SKM-1 treated with dmso at 0.1 percent for 144 hours (cell line): ENCODE measurements at regions not wholly inside any gene's neighbourhood (a gene's known extent, or its start where the extent isn't known, plus 50 kb on each side); places are given as distances from the start of the nearest gene placed in this dataset.

Experiments used
- DNase-seq: peaks from one replicate; lab custom pipeline; 2025; ENCODE audit not compliant: unreplicated experiment; lab: John Stamatoyannopoulos, UW

DNA sequence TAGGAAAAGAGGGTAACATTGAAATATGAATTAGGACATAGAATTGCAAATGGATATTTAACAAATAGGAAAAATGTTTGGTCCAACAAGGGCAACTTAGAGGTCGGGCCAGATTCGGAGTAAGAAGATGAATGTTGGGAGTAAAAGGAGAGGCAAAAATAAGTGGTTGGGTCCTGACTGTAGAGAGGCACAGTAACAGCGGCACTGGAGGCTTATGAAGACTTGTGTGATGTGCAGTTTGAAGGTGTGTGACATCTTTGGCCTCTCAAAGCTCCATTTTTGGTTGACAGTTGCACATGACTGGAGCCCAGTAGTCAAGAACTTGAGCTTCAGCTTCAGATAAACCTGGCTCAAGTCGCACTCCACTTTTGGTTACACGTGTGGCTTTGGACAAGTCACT lies 109.9 kb upstream of the PAXBP1 start:
- DNase-seq = no peak

DNA sequence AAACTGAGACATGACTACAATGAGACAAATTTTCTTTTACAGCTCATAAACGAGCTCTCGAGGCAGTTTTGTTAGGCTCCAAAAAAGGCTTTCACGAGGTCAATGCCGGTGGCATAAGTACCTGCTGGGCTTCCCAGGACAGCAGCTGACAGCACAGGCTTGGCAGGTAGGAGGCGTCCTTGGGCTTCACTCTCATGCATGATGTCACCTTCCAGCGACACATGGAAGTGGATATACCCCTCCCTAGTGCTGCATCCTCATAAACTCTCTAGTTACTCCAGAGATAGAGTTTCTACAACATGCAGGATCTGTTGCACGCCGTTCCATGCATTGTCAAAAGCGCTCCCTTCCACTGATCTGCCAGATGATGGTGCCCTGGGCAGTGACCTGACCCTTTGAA lies 112.5 kb upstream of the PAXBP1 start:
- no peak for DNase-seq

DNA sequence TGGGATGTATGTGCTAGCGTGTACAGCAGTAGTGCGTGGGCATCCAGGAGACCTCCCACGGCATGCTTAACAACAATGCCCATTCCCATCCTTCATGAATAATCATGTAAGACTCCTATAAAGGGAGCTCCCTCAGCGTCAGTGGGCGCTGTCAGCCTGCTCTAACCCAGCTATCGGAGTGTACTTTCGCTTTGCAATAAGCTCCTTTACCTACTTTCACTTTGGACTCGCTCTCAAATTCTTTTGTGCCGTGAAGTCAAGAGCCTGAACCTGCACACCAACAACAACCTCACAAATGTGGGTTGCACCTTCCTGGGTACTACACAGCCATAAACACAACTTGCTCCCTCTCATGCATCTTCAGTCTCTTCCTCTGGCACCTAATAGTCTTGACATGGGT lies 114.8 kb upstream of the PAXBP1 start:
- no peak for DNase-seq

DNA sequence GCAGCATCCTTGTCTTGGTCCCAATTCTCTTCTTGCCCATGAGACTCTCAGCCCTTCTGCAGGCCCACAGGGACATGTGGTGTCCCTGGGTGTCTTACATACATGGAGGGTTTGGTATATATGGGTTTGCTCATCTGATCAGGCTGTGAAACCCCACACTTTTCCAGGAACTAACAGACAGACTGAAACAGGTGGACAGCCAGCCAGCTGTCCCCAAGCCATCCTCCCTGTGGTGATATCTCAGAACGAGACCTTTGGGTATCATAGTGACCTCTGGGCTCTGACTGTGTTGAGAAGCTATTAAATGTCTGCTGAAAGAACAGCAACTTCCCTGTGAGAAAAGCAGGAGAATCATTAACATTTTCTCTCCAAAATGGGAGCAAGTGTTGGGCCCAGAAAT lies 115.5 kb upstream of the PAXBP1 start:
- DNase-seq = no peak

DNA sequence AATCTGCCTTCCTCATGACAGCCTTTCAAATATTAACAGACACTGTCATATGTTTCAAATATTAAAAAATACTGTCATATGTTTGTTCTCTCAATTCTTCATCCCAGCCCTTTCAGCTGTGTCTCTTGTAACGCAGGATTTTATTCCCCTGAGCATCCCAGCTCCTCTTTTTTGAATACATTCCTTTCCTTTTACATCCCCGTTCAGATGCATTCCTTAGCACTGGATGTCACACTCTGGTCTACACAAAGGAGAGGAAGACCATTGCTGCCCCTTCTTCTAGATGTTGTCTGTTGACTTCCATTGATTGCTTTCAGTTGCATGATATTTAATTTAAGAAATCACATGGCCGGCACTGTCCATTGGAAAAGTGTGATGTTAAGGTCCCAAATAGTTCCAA lies 117.4 kb upstream of the PAXBP1 start:
- no peak for DNase-seq

DNA sequence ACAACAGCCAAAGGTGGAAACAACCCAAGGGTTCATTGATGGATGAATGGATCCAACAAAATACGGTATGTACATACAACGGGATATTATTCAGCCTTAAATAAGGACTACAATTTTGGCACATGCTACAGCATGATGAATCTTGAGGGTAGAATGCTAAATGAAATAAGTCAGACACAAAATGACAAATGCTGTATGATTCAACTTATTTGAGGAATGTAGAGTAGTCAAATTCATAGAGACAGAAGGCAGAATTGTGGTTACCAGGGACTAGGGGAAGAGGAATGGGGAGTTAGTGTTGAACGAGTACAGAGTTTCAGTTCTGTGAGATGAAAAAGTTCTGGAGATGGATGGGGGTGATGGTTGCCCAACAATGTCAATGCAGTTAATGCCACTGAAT lies 118.0 kb upstream of the PAXBP1 start:
- no peak for DNase-seq

DNA sequence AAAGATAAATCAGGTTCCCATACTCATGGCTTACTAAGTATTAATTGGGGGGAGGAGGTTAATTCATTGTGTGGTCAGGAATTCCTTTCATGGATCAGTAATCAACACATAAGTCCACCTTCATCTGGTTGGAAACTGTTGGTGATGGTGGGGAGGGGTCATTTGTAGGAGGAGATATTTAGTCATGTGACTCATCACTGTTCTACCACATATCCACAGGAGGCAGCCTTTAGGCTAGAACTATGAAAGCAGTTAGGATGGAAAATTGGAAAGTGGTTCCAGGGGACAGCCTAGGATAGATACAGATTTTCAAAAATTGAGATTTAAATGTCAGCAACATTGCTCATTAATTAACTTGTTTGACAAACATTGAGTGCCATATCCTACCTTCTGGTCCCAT lies 122.8 kb upstream of the PAXBP1 start:
- DNase-seq = no peak

DNA sequence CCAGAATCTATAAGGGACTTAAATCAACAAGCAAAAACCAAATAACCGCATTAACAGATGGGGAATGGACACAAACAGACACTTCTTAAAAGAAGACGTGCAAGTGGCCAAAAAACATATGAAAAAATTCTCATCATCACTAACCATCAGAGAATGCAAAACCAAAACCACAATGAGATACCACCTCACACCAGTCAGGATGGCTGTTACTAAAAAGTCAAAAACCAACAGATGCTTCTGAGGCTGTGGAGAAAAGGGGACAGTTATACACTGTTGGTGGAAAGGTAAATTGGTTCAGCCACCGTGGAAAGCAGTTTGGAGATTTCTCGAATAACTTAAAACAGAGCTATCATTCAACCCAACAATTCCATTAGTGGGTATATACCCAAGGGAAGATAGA lies 124.9 kb upstream of the OLIG2 start:
- DNase-seq = no peak

DNA sequence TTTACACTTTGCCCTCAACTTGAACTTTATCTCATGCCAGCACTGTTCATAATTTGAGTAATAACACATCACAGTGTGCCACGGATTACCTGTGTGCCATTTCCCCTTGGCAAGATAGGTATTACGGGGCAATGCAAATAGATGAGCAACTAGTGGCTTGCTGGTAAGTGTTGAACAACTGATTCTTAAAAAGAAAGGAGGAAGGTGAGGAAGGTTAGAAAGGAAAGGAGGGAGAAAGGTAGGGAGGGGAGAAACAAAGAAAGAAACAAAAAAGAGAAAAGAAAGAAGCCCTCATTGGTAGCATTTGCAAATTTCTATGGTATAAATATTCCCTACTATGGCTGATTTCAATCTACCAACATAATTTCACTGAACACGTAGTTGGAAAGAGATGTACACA lies 118.2 kb upstream of the OLIG2 start:
- no peak for DNase-seq

DNA sequence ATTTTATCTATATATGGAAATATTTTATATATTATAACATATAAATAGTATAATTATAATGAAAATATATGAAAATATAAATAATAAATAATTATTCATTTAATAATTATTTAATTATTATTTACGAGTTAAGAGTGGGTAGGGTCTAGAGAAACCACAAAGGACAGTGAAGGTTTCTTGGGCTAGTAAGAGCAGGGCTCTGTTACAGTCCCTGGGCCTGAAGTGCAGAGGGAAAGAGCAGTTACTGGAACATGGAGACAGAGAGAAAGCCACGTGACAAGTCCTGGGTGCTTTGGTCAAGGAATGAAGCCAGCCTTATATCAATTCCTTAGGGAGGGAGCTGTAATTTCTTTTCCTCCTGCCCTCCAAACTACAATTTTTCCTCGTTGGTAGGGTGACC lies 117.2 kb upstream of the OLIG2 start:
- DNase-seq = peak; percentile 7

DNA sequence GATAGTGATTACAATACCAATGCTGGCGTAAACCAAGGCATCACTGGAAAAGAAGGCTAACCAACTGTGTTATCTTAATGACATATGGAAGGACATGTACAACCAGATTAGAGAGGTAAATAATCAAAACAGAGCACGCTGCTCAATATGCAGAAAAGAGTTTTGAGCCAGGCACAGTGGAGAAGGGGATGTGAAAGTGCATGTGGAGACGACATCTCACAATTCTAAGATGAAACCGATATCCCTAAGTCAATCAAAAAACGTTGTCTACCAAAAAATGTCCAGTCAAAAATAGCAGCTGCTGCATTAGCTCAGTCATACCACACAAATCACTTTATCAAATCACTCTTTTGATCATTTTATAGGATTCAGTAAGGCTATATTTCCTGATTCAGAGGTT lies 116.3 kb upstream of the OLIG2 start:
- no peak for DNase-seq

DNA sequence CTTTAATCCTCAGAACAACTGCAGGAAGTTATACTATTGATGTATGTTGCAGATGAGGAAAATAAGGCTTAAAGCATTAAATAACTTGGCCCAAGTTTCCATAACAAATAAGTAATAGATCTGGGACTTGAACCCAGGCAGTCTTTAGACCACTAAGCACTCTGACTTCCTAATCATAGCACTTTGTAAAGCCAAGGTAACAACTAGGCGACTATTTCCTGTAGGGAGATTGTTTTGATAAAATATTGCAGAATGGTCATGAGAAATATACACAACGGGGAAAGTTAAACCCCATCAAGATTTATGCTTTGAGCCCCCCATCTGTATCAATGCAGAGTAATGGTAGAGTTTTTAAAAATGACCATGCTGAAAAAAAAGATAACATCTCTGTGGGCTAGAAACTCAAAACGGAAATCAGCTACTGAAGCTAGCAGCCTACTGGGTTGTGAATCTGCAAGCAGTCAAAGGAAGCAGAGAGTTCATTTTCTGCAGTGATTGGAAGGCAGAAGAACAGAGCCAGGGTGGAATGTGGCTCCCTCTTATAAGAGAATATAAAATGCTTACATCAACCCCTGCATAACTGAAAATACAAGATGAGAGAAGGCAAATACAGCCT lies 111.2 kb upstream of the OLIG2 start:
- no peak for DNase-seq

DNA sequence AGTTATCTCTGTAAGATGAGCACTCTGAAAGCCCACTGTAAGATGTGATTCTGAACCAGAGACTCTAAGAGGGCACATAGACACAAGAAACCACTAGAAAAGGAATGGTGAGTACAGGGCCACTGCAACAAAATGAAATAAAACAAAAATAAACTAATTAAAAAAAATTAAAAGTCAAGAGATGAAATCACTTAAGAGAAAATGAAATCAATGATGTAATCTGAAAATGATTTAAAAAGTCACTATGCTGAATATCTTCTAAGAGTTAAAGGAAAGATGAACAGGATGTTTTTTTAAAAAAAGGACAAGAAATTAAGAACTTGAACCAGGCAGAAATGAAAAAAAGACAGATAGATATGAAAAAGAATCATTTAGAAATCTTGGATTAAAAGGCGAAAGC lies 110.6 kb upstream of the OLIG2 start:
- no peak for DNase-seq

DNA sequence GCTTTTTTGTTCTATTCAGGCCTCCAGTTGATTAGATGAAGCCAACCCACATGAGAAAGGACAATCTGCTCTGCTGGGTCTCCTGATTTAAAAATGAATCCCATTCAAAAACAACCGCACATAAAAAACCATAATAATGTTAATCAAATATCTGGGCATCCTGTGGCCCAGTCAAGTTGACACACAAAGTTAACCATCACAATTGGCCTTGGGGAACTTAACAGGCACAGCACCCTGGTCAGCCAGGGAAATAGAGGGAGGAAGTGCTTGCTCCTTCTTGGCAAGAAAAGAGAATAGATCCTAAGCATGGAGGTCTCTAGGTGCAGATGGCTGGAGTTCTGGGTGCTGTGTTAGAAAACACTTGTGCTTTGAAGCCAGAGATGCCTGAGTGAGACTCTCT lies 109.6 kb upstream of the OLIG2 start:
- no peak for DNase-seq

DNA sequence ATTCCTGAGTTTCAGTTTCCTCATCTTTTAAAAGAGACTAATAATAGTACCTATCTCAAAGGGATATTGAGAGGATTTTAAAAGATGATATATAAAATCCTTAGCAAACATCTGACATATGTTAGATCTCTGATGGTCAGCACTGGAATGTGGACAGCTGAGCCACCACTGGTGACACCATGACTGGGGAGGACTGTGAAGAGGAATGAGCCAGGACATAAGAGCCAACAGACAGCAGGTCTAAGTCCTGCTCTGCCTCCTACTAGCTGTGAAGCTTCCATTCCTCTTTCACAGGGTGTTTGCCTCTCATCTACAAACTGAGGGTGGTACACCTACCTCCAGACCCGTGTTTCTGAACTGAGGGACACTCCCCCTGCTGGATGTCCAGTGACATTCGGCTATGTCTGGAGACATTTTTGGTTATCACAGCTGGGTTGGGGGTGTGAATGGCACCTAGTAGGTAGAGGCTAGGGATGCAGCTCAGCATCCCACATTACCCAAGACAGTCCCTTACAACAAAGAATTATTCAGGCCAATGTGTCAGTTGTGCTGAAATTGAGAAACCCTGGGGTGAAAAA lies 109.1 kb upstream of the OLIG2 start:
- no peak for DNase-seq

DNA sequence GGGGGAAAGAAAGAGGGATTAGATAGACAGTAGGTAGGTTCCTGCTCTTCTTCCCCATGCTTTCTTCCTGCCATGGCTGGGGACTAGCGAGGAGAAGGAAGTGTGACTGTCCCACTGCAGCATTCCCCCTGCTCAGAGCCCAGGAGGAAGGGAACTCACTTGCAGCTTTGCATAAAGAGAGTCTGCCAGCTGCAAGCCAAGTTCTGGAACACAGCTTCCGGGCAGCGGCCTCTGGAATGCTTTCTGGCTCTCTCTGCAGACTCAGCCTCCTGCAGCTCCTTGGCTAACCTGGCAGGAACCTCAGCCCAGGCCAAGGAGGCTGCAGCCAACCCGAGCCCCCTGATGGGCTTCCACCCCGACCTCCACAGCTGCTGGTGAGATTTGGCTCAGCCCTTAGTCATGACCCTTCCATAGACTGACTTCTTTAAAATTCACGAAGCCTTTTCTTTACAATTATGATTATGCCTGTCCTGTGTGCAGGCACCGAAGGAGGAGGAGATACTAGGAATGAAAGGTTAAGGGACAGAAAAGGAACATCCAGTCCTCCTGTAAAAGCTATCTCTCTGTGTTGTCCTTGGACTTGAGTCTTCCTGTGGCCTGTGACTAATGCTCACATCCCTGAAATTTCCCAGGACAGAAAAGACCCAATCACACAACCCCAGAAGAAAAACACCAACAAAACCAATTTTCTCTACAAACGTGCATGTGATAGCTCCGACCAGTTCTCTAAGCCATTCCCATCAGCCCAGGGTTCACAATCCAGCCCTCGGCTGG lies 108.2 kb upstream of the OLIG2 start:
- DNase-seq = no peak

DNA sequence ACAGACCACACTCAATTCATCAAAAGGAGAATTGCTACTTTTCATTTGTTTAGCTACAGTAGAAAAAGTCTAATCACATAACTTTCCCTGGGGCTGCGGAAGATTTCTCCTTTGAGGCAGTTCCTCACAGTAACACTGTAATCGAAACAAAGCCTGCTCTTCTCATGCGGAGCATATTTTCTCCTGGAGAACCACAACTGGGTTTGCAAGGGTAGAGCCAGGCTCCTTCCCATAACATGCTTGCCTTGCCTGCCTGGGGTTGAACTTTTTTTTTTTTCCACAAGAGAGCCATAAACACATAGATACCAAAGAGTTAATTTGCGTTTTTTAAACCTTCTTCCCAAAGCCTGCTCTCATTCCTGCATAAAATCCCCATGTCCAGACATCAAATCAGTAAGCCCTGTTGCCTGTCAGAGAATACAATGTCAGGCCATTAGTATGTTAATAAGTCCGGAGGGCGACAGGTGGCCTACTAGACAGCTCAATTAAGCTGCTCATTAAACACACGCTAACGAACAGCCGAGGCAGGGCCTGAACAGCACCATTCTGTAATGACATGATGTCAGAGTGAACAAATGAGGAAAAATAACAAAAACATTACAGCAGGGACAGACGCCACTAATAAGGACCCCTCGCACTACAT lies 107.1 kb upstream of the OLIG2 start:
- no peak for DNase-seq

DNA sequence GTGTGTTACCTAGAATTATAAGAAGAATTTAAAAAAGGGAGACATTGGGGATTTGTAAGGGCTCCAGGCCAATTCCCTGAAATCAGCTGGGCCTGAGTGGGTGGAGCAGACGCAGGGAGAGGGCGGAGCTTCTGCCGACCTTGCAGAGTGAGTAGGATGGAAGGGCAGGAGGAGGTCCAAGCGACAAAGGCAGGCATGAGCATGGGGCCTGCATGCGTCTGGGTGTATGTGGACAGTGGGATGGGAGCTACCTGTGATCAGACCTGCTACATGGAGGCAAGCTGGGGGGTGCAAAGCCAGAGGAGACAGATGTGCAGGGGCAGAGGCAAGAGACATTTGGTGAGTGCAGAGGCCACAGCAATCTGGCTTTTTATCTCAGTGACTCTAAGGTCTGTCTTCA lies 105.3 kb upstream of the OLIG2 start:
- DNase-seq = no peak

DNA sequence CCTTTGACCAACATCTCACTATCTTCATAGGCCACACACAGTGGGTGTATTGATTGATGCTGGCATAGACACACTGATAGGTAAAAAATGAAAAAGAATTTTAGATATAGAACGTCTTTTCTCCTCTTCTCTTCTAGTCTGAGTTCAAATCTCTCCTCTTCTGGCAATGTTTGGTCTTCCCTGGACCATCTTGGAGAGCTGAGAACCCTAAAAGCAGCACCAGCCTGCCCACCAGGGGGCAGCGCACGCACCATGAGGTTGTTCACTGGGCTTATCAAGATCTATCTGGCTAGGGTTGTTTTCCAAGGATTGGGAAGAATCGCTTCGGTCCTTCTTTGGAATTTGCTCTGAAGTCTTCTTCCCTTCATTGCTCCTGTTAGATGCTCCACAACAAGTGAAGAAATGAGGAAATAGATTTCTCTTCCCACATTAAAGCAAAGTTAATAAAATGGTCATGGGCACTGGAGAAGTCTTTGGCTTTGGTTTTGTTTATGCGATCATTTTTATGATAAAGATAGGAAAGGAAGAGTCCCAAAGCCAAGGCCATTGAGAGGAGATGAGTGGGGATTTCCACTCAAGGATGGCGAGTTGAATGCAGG lies 104.0 kb upstream of the OLIG2 start:
- peak; percentile 6 for DNase-seq

DNA sequence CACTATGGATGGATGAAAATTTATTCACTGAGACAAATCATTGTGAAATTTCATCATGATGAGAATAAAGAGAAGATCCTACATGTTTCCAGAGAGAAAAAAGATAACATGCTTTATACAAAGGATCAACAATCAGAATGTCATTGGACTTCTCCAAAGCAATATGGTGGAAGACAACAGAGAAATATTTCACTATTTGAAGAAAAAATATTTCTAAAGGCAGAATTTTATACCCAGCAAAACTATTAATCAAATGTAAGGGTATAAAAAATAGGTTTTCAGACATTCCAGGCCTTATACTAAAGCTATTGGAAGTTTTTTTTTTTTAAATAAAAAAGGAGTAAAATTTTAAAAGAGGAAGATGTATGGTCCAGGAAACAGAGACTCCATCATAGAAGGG lies 100.6 kb upstream of the OLIG2 start:
- DNase-seq = no peak

DNA sequence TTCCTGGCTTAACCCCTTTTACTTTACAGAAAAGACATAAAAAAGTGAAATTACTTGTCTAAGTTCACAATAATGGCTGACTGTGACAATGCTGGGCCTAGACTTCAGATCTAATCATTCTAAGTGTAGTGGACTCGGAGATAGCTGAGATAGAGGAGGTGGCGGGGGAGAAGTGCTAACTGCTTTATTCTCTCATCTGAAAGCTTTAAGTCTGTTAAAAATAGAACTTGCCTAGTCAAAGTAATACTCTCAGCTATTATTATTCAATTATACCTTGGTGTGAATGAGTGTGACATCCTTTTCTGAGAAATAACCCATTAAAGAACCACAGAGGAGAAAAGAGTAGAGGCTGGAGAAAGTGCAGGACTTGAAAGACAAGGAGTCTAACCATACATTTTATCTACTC lies 96.1 kb upstream of the OLIG2 start:
- DNase-seq = no peak

DNA sequence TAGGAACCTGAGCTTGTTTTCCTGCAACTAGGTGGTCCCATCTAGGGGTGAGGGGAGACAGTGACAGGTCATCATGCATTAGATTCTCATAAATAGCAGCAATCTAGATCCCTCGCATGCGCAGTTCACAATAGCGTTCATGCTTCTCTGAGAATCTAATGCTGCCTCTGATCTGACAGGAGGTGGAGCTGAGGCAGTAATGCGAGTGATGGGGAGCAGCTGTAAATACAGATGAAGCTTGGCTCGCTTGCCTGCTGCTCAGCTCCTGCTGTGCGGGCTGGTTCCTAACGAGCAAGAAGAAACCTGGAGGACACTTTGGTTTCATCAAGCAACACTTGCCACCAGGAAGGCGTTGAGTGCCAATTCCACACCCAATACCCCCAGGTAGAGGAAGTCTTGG lies 95.1 kb upstream of the OLIG2 start:
- no peak for DNase-seq
